Pancreas (tissue), 10 donors: ENCODE measurements at regions not wholly inside any gene's neighbourhood (a gene's known extent, or its start where the extent isn't known, plus 50 kb on each side); places are given as distances from the start of the nearest gene placed in this dataset.
A peak's percentile ranks its signal among the peaks of the same experiment; 100 is the strongest.

Experiments
- ATAC-seq, 4 donors: fragments of 200-7000 bp; cut with Tn5 transposase; one replicate each; pipeline versions ENCODE4 v1.8.0 to v1.9.1; 2020; ENCODE audit warnings: mild to moderate bottlenecking in 4 of 4, moderate library complexity in 4 of 4
- DNase-seq, 6 donors: peaks; one replicate each; pipeline ENCODE4 v3.0.0-alpha.2; 2020
- FAIRE-seq: peaks from 2 replicates; lab custom pipeline; 2012; peaks lifted over from hg19 to GRCh38; lab: Jason Lieb, UNC
- H3K27ac ChIP-seq, 4 donors: fragments of 200-600 bp; sonication (generic); 1 replicate in 3 of 4; 2 replicates in 1 of 4; pipeline versions ENCODE4 v1.5.0 to v1.8.0; 2020
- H3K27me3 ChIP-seq, 4 donors: fragments of 200-600 bp; one replicate each; pipeline ENCODE4 v1.8.0; 2021
- H3K36me3 ChIP-seq, 3 donors: fragments of 200-600 bp; sonication (generic) in 1 of 3; one replicate each; pipeline versions ENCODE4 v1.5.0 to v1.8.0; 2020 to 2021
- H3K4me1 ChIP-seq, 3 donors: fragments of 200-600 bp; one replicate each; pipeline ENCODE4 v1.8.0; 2021
- H3K4me3 ChIP-seq, 4 donors: fragments of 200-600 bp; sonication (generic) in 2 of 4; one replicate each; pipeline versions ENCODE4 v1.5.0 to v1.8.0; 2020 to 2021
- H3K9me3 ChIP-seq, 4 donors: fragments of 200-600 bp; one replicate each; pipeline ENCODE4 v1.8.0; 2021
- WGBS, 2 donors: extraction: QIAGEN DNeasy Blood & Tissue Kit; methylation state at CpG; one replicate each; pipeline ENCODE4 v1.1.7; 2013; 5-methylcytosine and 5-hydroxymethylcytosine counted together
- intact Hi-C, 3 donors: fragments of 100-400 bp; cut with DNase I; formaldehyde crosslinking; loops; one replicate each; pipeline versions ENCODE4 v1.11.1 to v1.14.2; 2022
- TF ChIP-seq, protein P1 (sequence below), 4 donors: fragments of 200-600 bp; sonication (generic) in 3 of 4; IDR thresholded peaks; one replicate each; pipeline versions ENCODE4 v1.5.0 to v1.8.0; 2021; ENCODE audit warnings: antibody characterized with exemption in 4 of 4
- donor health status: healthy with polysubstance abuse.
- donor health status: DM: no; HTN: no; CAD: no; lungs with moderate emphysema.
- donor health status: DM: no; HTN: no; CAD: no.
- donor health status: control.
- donor health status: control.
- donor health status: Bipolar disorder and iron deficiency.
- donor health status: DM: yes; HTN: yes; CAD: no.
- donor health status: DM: no; HTN: no; CAD: no.
- donor health status: DM: no; HTN: no; CAD: no.
- donor health status: DM: yes; HTN: yes; CAD: no.

DNA sequence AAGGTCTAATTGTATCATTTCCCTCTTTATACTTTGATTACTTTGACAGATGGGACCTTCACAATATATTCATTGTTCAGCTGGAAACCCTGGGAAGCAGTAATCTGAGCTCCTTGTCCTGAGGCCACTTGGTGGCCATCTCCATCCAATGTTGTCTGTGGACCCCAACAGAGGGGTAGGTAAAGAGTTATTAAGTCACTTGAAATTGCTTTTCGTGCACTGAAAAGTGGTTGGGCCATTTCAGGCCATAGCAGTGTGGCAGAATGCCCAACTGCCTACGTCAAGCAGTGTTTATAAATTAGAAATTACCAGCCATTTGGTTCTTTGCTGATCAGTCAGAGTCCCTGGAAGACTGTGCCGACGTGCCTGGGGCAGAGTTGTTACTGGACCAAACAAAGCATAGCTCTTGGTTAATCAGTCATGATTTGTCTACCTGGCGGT is 308.3 kb upstream of the USP25 start:
- no peak overlapping the region for H3K27ac ChIP-seq
- DNase-seq (no peak), FAIRE-seq (no peak), ATAC-seq (peak in 3 of 4 donors; percentile 28 to 34 (median 33))
- no peak overlapping the region for H3K4me3 ChIP-seq
- H3K36me3 ChIP-seq, result no peaks in the 10 kb centered on the region
- intact Hi-C loops, result no loop called here
- no peaks in the 10 kb centered on the region for H3K9me3 ChIP-seq
- 53 to 58% methylated on average over 5 of the region's 5 CpGs for WGBS, 2 donors
- H3K4me1 ChIP-seq, result no peaks in the 10 kb centered on the region
- TF ChIP-seq, protein P1, sequence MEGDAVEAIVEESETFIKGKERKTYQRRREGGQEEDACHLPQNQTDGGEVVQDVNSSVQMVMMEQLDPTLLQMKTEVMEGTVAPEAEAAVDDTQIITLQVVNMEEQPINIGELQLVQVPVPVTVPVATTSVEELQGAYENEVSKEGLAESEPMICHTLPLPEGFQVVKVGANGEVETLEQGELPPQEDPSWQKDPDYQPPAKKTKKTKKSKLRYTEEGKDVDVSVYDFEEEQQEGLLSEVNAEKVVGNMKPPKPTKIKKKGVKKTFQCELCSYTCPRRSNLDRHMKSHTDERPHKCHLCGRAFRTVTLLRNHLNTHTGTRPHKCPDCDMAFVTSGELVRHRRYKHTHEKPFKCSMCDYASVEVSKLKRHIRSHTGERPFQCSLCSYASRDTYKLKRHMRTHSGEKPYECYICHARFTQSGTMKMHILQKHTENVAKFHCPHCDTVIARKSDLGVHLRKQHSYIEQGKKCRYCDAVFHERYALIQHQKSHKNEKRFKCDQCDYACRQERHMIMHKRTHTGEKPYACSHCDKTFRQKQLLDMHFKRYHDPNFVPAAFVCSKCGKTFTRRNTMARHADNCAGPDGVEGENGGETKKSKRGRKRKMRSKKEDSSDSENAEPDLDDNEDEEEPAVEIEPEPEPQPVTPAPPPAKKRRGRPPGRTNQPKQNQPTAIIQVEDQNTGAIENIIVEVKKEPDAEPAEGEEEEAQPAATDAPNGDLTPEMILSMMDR (IDR thresholded peaks at IDR 0.05), result no peak
- H3K27me3 ChIP-seq, result no peaks in the 10 kb centered on the region

DNA sequence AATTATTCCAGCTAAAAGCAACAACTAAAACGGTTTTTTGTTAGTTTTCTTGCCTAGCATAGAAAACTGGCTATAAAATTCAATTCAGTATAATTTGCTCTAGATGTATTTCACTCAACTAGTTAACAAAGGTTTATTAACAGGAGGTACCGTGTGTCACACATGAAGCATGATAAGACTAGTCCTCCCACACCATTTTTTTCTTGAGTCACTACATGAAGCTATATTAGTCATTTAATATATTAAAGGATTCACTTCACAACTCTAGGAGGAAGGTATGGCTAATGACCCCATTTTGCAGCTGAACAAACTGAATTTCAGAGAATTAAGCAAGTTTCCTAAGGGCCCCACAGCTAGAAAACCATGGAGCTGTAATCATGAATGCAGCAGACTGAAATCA is 307.8 kb upstream of the USP25 start:
- intact Hi-C loops, result no loop called here
- no peak for FAIRE-seq
- no peak for DNase-seq
- H3K9me3 ChIP-seq, result no peaks in the 10 kb centered on the region
- H3K4me1 ChIP-seq, result no peaks in the 10 kb centered on the region
- TF ChIP-seq, protein P1 (IDR thresholded peaks at IDR 0.05), result no peak
- no peak overlapping the region for H3K27ac ChIP-seq
- WGBS, 2 donors, result 43% methylated on average over 2 of the region's 2 CpGs
- H3K4me3 ChIP-seq, result no peak overlapping the region
- ATAC-seq, result no peak
- H3K36me3 ChIP-seq, result no peaks in the 10 kb centered on the region
- H3K27me3 ChIP-seq, result no peaks in the 10 kb centered on the region

DNA sequence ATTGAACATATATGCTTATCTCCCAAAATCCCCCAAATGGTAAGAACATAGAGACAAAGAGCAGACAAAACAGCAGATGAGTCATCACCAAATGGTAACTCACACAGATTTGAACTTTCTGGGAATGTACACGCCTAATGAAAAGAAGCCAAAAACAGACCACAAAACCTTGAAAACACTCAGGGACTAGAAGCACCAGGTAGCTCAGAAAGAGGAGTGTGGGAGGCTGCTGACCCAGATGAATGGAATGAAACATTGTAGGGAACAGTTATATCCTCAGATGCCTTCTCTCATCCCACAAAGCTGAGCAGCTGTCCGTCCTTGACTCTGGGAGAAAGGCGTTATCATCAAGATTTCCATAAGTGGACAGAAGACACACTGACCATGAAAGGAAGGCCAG is 307.0 kb upstream of the USP25 start:
- TF ChIP-seq, protein P1 (IDR thresholded peaks at IDR 0.05), result no peak
- Histone ChIP-seq H3K27me3 (no peaks in the 10 kb centered on the region), H3K9me3 (no peaks in the 10 kb centered on the region), H3K36me3 (no peaks in the 10 kb centered on the region), H3K4me1 (no peaks in the 10 kb centered on the region), H3K27ac (no peak overlapping the region), H3K4me3 (no peak overlapping the region)
- ATAC-seq (peak in 1 of 4 donors; percentile 63), DNase-seq (no peak), FAIRE-seq (no peak)
- intact Hi-C loops, result no loop called here
- 71 to 92% methylated on average over 3 of the region's 3 CpGs for WGBS, 2 donors

DNA sequence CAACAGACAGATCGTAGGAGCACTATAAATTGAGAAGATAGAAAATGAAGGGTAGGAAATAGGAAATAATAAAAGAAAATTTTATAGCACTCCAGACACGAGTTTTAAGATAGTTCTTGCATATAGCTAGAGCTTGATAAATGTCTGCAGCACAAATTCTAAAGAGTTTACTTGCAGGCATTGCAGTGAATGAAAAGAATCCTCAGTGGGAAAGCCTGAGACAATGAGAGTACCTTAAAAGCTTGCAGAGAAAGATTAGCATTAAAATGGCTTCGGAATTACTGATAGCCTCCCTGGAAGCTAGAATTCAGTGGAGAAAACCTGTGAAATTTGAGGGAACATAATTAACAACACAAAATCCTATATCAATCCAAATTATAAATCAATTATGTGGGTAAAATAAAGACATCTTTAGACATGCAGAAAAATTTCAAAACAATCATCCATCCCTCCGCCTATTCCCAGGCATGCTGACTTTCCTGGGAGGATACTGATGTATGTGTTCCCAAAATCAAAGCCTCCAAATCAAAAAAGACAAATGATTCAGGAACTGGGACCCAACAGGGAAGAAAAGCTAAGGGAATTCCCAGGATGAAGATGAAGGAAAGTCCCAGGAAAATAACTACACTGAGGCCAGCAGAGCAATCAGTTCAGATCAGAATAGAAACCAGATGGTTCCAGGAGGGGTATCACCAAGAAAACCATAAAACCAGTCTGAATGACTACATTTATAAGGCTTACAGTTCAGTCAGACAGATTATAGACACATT is 305.9 kb upstream of the USP25 start:
- Histone ChIP-seq H3K4me3 (no peak overlapping the region), H3K36me3 (no peaks in the 10 kb centered on the region), H3K27ac (no peak overlapping the region), H3K9me3 (no peaks in the 10 kb centered on the region), H3K27me3 (no peaks in the 10 kb centered on the region), H3K4me1 (no peaks in the 10 kb centered on the region)
- TF ChIP-seq, protein P1 (IDR thresholded peaks at IDR 0.05), result no peak
- intact Hi-C loops, result no loop called here
- DNase-seq (no peak), FAIRE-seq (no peak), ATAC-seq (peak in 1 of 4 donors; percentile 12)
- 75 to 86% methylated on average over 4 of the region's 4 CpGs for WGBS, 2 donors

DNA sequence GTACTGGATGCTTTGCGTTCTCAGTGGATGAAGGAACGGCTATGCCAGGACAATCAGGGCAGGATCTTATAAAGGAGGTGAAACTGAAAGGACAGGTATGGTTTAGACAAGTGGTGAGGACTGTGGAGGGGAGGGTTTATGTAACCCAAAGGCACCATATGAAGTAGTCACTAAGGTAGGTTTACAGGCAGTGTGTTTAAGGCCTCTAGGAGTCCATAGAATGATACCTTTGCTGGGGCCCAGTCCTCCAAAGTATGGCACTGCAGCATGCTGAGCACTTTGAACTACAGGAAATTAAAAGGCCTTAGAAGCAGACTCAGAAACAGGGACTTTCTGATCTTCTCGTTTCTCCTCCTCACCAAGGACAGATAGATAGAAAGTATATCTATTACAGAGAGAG is 304.7 kb upstream of the USP25 start:
- no peaks in the 10 kb centered on the region for H3K9me3 ChIP-seq
- H3K27ac ChIP-seq, result no peak overlapping the region
- TF ChIP-seq, protein P1 (IDR thresholded peaks at IDR 0.05), result no peak
- no peaks in the 10 kb centered on the region for H3K4me1 ChIP-seq
- intact Hi-C loops, result no loop called here
- 78 to 88% methylated on average over 3 of the region's 3 CpGs for WGBS, 2 donors
- H3K27me3 ChIP-seq, result no peaks in the 10 kb centered on the region
- FAIRE-seq, result no peak
- H3K4me3 ChIP-seq, result no peak overlapping the region
- ATAC-seq, result no peak
- DNase-seq, result no peak
- no peaks in the 10 kb centered on the region for H3K36me3 ChIP-seq
